Trophoblast cell (in vitro differentiated cells and primary cell): ENCODE measurements at regions not wholly inside any gene's neighbourhood (a gene's known extent, or its start where the extent isn't known, plus 50 kb on each side); places are given as distances from the start of the nearest gene placed in this dataset.

ENCODE experiments used
- DNase-seq, 2 donors: peaks; one replicate each; pipeline ENCODE4 v3.0.0-alpha.2; 2016
- H2AFZ ChIP-seq: 2 replicates; pipeline ENCODE4 v1.6.1; 2013; ENCODE audit warnings: low read length, moderate library complexity, mild to moderate bottlenecking; ENCODE audit not compliant: insufficient read depth, poor library complexity
- H2AK5ac ChIP-seq: 2 replicates; pipeline ENCODE4 v1.6.1; 2013; ENCODE audit warnings: mild to moderate bottlenecking, low read length
- H2BK120ac ChIP-seq: 2 replicates; pipeline ENCODE4 v1.6.1; 2013; ENCODE audit warnings: low read length, mild to moderate bottlenecking, moderate library complexity; ENCODE audit not compliant: insufficient read depth, poor library complexity
- H2BK12ac ChIP-seq: 2 replicates; pipeline ENCODE4 v1.6.1; 2013; ENCODE audit warnings: mild to moderate bottlenecking, low read length, moderate library complexity
- H2BK5ac ChIP-seq: 2 replicates; pipeline ENCODE4 v1.6.1; 2013; ENCODE audit warnings: low read length, low read depth, moderate library complexity, mild to moderate bottlenecking; ENCODE audit not compliant: poor library complexity
- H3K14ac ChIP-seq: 2 replicates; pipeline ENCODE4 v1.6.1; 2013; ENCODE audit warnings: mild to moderate bottlenecking, low read length
- H3K18ac ChIP-seq: 2 replicates; pipeline ENCODE4 v1.6.1; 2013; ENCODE audit warnings: mild to moderate bottlenecking, low read length
- H3K23ac ChIP-seq: 2 replicates; pipeline ENCODE4 v1.6.1; 2013; ENCODE audit warnings: low read length
- H3K27ac ChIP-seq: 2 replicates; pipeline ENCODE4 v1.5.1; 2013; ENCODE audit warnings: low read depth, mild to moderate bottlenecking, inconsistent platforms, low read length, moderate library complexity
- H3K27me3 ChIP-seq: 2 replicates; pipeline ENCODE4 v1.6.1; 2013; ENCODE audit warnings: inconsistent platforms, mild to moderate bottlenecking, low read length, moderate library complexity; ENCODE audit not compliant: insufficient read depth
- H3K36me3 ChIP-seq, 2 experiments: 1 replicate in 1 of 2; 2 replicates in 1 of 2; pipeline ENCODE4 v1.6.1; 2013; ENCODE audit warnings: low read length in 2 of 2, mild to moderate bottlenecking in 2 of 2, moderate library complexity in 1 of 2; ENCODE audit not compliant: insufficient read depth in 2 of 2, control insufficient read depth in 1 of 2
- H3K4ac ChIP-seq: 2 replicates; pipeline ENCODE4 v1.6.1; 2013; ENCODE audit warnings: low read depth, mild to moderate bottlenecking, low read length, moderate library complexity
- H3K4me1 ChIP-seq, 2 experiments: 1 replicate in 1 of 2; 2 replicates in 1 of 2; pipeline ENCODE4 v1.6.1; 2013; ENCODE audit warnings: low read length in 2 of 2, mild to moderate bottlenecking in 2 of 2, moderate library complexity in 1 of 2; ENCODE audit not compliant: insufficient read depth in 2 of 2, control insufficient read depth in 1 of 2
- H3K4me2 ChIP-seq: 2 replicates; pipeline ENCODE4 v1.6.1; 2013; ENCODE audit warnings: inconsistent platforms, mild to moderate bottlenecking, low read length, moderate library complexity
- H3K4me3 ChIP-seq: 2 replicates; pipeline ENCODE4 v1.5.1; 2013; ENCODE audit warnings: mild to moderate bottlenecking, low read depth, low read length, inconsistent platforms
- H3K79me1 ChIP-seq: one replicate; pipeline ENCODE4 v1.6.1; 2013; ENCODE audit warnings: low read length
- H3K79me2 ChIP-seq: 2 replicates; pipeline ENCODE4 v1.6.1; 2013; ENCODE audit warnings: low read length, mild to moderate bottlenecking; ENCODE audit not compliant: control insufficient read depth, insufficient read depth, poor library complexity
- H3K9ac ChIP-seq: 2 replicates; pipeline ENCODE4 v1.6.1; 2013; ENCODE audit warnings: mild to moderate bottlenecking, low read length
- H3K9me3 ChIP-seq: 2 replicates; pipeline ENCODE4 v1.6.1; 2013; ENCODE audit warnings: low read depth, mild to moderate bottlenecking, control low read depth, inconsistent platforms, low read length; ENCODE audit not compliant: insufficient read depth
- H4K12ac ChIP-seq: 2 replicates; pipeline ENCODE4 v1.6.1; 2013; ENCODE audit warnings: low read depth, mild to moderate bottlenecking, low read length, moderate library complexity
- H4K8ac ChIP-seq: 2 replicates; pipeline ENCODE4 v1.6.1; 2013; ENCODE audit warnings: low read depth, mild to moderate bottlenecking, low read length, moderate library complexity
- H4K91ac ChIP-seq: one replicate; pipeline ENCODE4 v1.6.1; 2013; ENCODE audit warnings: low read depth, mild to moderate bottlenecking, low read length, moderate library complexity
- WGBS: extraction: QIAGEN DNeasy Blood & Tissue Kit; methylation state at CpG from one replicate; pipeline ENCODE4 v1.1.7; 2013; ENCODE audit warnings: missing lambda C conversion rate; ENCODE audit not compliant: insufficient read length, insufficient coverage; ENCODE audit errors: extremely low coverage; 5-methylcytosine and 5-hydroxymethylcytosine counted together

- no peak overlapping the region for H3K23ac ChIP-seq
- H3K9ac ChIP-seq, result no peak overlapping the region
- H3K18ac ChIP-seq, result no peak overlapping the region
- WGBS, result no CpG with 5 or more reads among the region's 3 CpGs
- H3K79me1 ChIP-seq, result no peaks in the 10 kb centered on the region
- no peak overlapping the region for H4K12ac ChIP-seq
- no peaks in the 10 kb centered on the region for H3K36me3 ChIP-seq
- no peak overlapping the region for H2BK12ac ChIP-seq
- H3K4ac ChIP-seq, result no peak overlapping the region
- no peaks in the 10 kb centered on the region for H3K27me3 ChIP-seq
- H2AFZ ChIP-seq, result no peak overlapping the region
- no peak overlapping the region for H3K27ac ChIP-seq
- H2BK120ac ChIP-seq, result no peak overlapping the region
- no peak overlapping the region for H2BK5ac ChIP-seq
- no peaks in the 10 kb centered on the region for H3K9me3 ChIP-seq
- DNase-seq, result no peak
- peaks cover 0 to 4% of the 10 kb centered on the region in 2 experiments for H3K4me1 ChIP-seq
- H3K79me2 ChIP-seq, result no peaks in the 10 kb centered on the region
- H3K4me2 ChIP-seq, result no peak overlapping the region
- no peak overlapping the region for H2AK5ac ChIP-seq
- H3K4me3 ChIP-seq, result no peak overlapping the region
- no peak overlapping the region for H4K91ac ChIP-seq
- H4K8ac ChIP-seq, result no peak overlapping the region
- no peak overlapping the region for H3K14ac ChIP-seq
Observed at GRCh38 chr7:17013204-17013603, 131.4 kb upstream of the AGR3 start.

GRCh38 chr7:17014686-17015085 is 132.9 kb upstream of the AGR3 start:
- Histone ChIP-seq H3K14ac (no peak overlapping the region), H4K8ac (no peak overlapping the region), H4K91ac (no peak overlapping the region), H3K79me1 (no peaks in the 10 kb centered on the region), H3K9me3 (no peaks in the 10 kb centered on the region), H3K23ac (no peak overlapping the region), H3K4me2 (no peak overlapping the region), H3K4ac (no peak overlapping the region), H4K12ac (no peak overlapping the region), H3K9ac (no peak overlapping the region), H3K18ac (no peak overlapping the region), H3K4me3 (no peak overlapping the region), H2AK5ac (no peak overlapping the region), H3K79me2 (no peaks in the 10 kb centered on the region), H3K4me1 (peaks cover 0 to 4% of the 10 kb centered on the region in 2 experiments), H3K27ac (no peak overlapping the region), H2BK120ac (no peak overlapping the region), H2AFZ (no peak overlapping the region), H2BK12ac (no peak overlapping the region), H3K36me3 (no peaks in the 10 kb centered on the region), H3K27me3 (no peaks in the 10 kb centered on the region), H2BK5ac (no peak overlapping the region)
- no CpG with 5 or more reads among the region's 8 CpGs for WGBS
- DNase-seq, result no peak

GRCh38 chr7:17015598-17016031 is 133.8 kb upstream of the AGR3 start:
- Histone ChIP-seq H3K36me3 (no peaks in the 10 kb centered on the region), H3K4me1 (peaks cover 0 to 4% of the 10 kb centered on the region in 2 experiments), H4K91ac (no peak overlapping the region), H2BK5ac (no peak overlapping the region), H3K4me3 (no peak overlapping the region), H2AFZ (no peak overlapping the region), H2BK12ac (no peak overlapping the region), H3K4me2 (no peak overlapping the region), H4K8ac (no peak overlapping the region), H2BK120ac (no peak overlapping the region), H3K79me1 (no peaks in the 10 kb centered on the region), H3K79me2 (no peaks in the 10 kb centered on the region), H3K18ac (no peak overlapping the region), H2AK5ac (no peak overlapping the region), H3K9ac (no peak overlapping the region), H3K27me3 (no peaks in the 10 kb centered on the region), H3K14ac (no peak overlapping the region), H3K9me3 (no peaks in the 10 kb centered on the region), H3K4ac (no peak overlapping the region), H4K12ac (no peak overlapping the region), H3K23ac (no peak overlapping the region), H3K27ac (no peak overlapping the region)
- DNase-seq, result peak in 1 of 2 donors; percentile 59
- WGBS, result no CpG with 5 or more reads among the region's 4 CpGs

- H3K79me1 ChIP-seq, result no peaks in the 10 kb centered on the region
- no peak overlapping the region for H2BK5ac ChIP-seq
- no peak overlapping the region for H3K27ac ChIP-seq
- H2BK12ac ChIP-seq, result no peak overlapping the region
- H3K4ac ChIP-seq, result no peak overlapping the region
- H3K14ac ChIP-seq, result no peak overlapping the region
- H3K23ac ChIP-seq, result no peak overlapping the region
- H3K79me2 ChIP-seq, result no peaks in the 10 kb centered on the region
- H3K27me3 ChIP-seq, result no peaks in the 10 kb centered on the region
- peaks cover 0 to 2% of the 10 kb centered on the region in 2 experiments for H3K4me1 ChIP-seq
- no peaks in the 10 kb centered on the region for H3K36me3 ChIP-seq
- H3K18ac ChIP-seq, result no peak overlapping the region
- DNase-seq, result peak; percentile 41 to 85
- H3K4me3 ChIP-seq, result no peak overlapping the region
- no peaks in the 10 kb centered on the region for H3K9me3 ChIP-seq
- no peak overlapping the region for H3K9ac ChIP-seq
- H4K12ac ChIP-seq, result no peak overlapping the region
- no peak overlapping the region for H2AFZ ChIP-seq
- no peak overlapping the region for H2AK5ac ChIP-seq
- no peak overlapping the region for H2BK120ac ChIP-seq
- no CpG with 5 or more reads among the region's 2 CpGs for WGBS
- no peak overlapping the region for H3K4me2 ChIP-seq
- no peak overlapping the region for H4K8ac ChIP-seq
- no peak overlapping the region for H4K91ac ChIP-seq
Observed at GRCh38 chr7:17016402-17017010, 134.7 kb upstream of the AGR3 start.
